ENCODE measurements at regions not wholly inside any gene's neighbourhood (a gene's known extent, or its start where the extent isn't known, plus 50 kb on each side); places are given as distances from the start of the nearest gene placed in this dataset.

DNA sequence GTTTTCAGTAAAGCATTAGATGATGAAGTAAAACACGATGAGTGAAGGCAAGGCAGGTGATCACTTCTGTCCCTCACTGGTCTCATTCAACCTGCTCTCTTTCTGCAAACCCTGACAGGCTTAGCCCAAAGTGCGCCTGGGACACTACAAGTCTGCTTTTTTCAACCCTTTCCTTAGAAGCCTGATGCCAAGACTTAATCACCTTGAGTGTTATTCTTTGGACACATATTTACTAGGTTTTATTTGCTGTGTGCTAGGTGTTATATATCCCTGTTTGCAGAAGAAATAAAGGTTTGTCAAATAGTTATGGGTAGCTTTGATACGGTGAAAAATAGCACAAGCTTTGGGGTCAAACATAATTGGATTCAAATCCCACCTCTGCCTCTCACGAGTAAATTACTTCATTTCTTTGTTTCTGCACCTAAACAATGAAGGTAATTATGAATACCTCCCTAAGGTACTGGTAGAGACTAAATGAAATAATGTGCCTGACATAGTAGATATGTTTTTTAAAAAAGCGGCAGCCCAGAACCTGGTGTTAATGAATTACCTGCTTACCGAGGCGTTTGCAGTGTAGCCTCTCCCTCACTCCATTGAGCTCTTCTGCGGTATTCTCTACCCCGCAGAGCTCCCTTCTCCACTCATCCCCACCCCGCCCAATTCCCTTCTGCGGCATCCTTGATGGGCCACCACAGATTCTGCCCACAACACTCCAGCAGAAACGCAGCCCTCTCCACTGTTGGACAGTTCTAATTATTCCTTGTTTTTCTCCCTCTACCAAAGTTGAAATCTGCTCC lies 269.0 kb upstream of the TPM1 start:
- TF ChIP-seq, protein P1, sequence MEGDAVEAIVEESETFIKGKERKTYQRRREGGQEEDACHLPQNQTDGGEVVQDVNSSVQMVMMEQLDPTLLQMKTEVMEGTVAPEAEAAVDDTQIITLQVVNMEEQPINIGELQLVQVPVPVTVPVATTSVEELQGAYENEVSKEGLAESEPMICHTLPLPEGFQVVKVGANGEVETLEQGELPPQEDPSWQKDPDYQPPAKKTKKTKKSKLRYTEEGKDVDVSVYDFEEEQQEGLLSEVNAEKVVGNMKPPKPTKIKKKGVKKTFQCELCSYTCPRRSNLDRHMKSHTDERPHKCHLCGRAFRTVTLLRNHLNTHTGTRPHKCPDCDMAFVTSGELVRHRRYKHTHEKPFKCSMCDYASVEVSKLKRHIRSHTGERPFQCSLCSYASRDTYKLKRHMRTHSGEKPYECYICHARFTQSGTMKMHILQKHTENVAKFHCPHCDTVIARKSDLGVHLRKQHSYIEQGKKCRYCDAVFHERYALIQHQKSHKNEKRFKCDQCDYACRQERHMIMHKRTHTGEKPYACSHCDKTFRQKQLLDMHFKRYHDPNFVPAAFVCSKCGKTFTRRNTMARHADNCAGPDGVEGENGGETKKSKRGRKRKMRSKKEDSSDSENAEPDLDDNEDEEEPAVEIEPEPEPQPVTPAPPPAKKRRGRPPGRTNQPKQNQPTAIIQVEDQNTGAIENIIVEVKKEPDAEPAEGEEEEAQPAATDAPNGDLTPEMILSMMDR (IDR thresholded peaks at IDR 0.05; ENCODE audit: insufficient read depth, low read length, poor library complexity, severe bottlenecking), result no peak
- Histone ChIP-seq H3K4me3 (ENCODE audit: low read depth, low read length) (no peak overlapping the region), H3K27me3 (ENCODE audit: control insufficient read depth, insufficient read depth, low read length) (no peaks in the 10 kb centered on the region), H3K36me3 (ENCODE audit: control insufficient read depth, insufficient read depth, low read length) (no peaks in the 10 kb centered on the region)
- no peak for DNase-seq (ENCODE audit: low read depth)

DNA sequence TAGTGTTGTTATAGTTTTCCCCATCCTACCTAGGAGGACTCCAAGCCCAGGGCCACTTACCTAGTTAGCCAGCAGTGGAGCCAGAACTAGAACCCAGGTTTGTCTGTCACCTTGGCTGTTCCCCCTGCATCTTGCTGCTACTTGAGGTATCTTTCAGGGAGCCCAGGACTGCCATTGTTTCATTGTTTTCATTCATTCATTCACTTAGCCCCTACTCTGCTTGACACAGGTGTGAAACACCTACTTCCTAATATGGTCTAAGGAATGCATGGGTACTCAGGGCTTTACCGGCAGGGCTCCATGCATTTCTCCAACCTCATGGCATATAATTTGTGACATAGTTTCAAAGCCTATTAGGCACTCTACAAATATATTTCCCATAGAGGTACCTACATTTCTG lies 266.6 kb upstream of the TPM1 start:
- DNase-seq (ENCODE audit: low read depth), result no peak
- Histone ChIP-seq H3K4me3 (ENCODE audit: low read depth, low read length) (no peak overlapping the region), H3K27me3 (ENCODE audit: control insufficient read depth, insufficient read depth, low read length) (no peaks in the 10 kb centered on the region), H3K36me3 (ENCODE audit: control insufficient read depth, insufficient read depth, low read length) (no peaks in the 10 kb centered on the region)
- TF ChIP-seq, protein P1 (IDR thresholded peaks at IDR 0.05; ENCODE audit: insufficient read depth, low read length, poor library complexity, severe bottlenecking), result no peak

DNA sequence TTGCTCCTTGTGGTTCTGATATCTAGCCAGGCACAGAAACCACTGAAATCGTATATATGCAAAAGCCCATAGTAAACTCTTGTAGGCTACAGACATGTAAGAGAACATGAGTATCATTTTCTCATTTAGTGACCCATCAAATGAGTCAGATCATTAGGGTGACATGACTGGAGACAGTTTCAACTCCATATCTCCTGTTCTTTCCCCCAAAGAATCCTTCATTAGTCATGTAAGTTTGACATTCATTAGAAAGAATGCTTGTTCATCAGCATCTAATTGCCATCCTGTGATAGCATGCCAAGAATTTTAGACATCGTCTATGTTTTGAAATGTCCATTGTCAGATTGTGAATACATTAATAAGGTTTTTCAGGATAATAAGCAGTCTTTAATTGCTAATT lies 264.9 kb upstream of the TPM1 start:
- no peaks in the 10 kb centered on the region for H3K36me3 ChIP-seq (ENCODE audit: control insufficient read depth, insufficient read depth, low read length)
- TF ChIP-seq, protein P1 (IDR thresholded peaks at IDR 0.05; ENCODE audit: insufficient read depth, low read length, poor library complexity, severe bottlenecking), result no peak
- DNase-seq (ENCODE audit: low read depth), result no peak
- no peaks in the 10 kb centered on the region for H3K27me3 ChIP-seq (ENCODE audit: control insufficient read depth, insufficient read depth, low read length)
- no peak overlapping the region for H3K4me3 ChIP-seq (ENCODE audit: low read depth, low read length)

DNA sequence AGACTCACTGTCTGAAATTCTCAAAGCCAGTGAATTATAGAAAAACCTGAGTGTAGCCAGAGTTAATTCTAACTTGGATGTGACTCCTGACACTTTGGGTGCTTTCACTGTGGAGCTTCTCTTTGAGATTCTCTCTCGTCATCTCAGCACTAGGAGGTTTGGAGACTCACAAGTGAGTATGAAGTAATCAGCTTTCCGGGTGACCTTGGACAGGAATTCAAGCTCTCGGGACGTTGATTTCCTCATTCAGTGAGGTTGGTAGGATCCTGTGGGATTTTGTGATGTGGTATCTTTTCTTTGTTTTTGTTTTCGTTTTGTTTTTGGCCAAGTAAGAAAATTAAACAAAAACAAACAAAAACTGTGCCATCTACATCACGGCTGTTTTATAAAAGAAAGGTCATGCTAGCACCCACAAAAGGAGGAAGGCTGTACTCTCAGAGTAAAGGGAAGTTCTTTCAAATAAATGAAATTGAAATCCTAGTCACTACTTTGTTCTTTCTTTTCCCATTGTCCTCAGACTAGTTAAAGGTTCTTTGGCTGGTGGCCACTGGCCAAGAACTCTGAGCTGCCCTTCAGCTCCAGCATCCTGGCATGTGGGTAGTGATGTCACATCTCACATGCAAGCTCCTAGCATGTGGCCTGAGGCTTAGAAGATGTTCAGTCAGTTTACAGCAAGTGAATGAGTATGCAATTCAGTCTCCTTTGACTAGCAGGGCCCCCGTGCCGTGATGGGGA lies 263.3 kb upstream of the TPM1 start:
- no peak for DNase-seq (ENCODE audit: low read depth)
- no peaks in the 10 kb centered on the region for H3K27me3 ChIP-seq (ENCODE audit: control insufficient read depth, insufficient read depth, low read length)
- H3K4me3 ChIP-seq (ENCODE audit: low read depth, low read length), result no peak overlapping the region
- TF ChIP-seq, protein P1 (IDR thresholded peaks at IDR 0.05; ENCODE audit: insufficient read depth, low read length, poor library complexity, severe bottlenecking), result no peak
- no peaks in the 10 kb centered on the region for H3K36me3 ChIP-seq (ENCODE audit: control insufficient read depth, insufficient read depth, low read length)

DNA sequence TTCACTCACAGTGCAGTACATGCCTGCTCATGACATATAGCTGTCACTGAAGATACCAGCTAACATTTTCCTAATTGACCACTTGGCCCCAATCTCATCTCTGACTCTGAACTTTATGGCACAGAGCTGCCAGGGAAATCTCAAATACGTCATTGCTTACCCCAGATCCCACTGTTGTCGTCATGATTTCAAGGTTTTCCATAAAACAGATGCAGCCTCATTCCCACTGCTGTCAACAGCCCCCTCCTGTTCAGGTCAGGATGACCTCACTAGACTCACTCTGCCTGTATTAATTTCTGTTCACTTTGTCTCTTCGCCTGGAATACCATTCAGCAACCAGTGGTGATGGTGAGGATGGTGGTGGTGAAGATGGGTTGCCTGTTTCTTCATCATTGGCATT lies 262.6 kb upstream of the TPM1 start:
- no peaks in the 10 kb centered on the region for H3K36me3 ChIP-seq (ENCODE audit: control insufficient read depth, insufficient read depth, low read length)
- DNase-seq (ENCODE audit: low read depth), result no peak
- H3K4me3 ChIP-seq (ENCODE audit: low read depth, low read length), result no peak overlapping the region
- no peaks in the 10 kb centered on the region for H3K27me3 ChIP-seq (ENCODE audit: control insufficient read depth, insufficient read depth, low read length)
- TF ChIP-seq, protein P1 (IDR thresholded peaks at IDR 0.05; ENCODE audit: insufficient read depth, low read length, poor library complexity, severe bottlenecking), result no peak

Data from kidney epithelial cell (primary cell).